Mesendoderm (in vitro differentiated cells): ENCODE measurements at regions not wholly inside any gene's neighbourhood (a gene's known extent, or its start where the extent isn't known, plus 50 kb on each side); places are given as distances from the start of the nearest gene placed in this dataset.

Source experiments
- DNase-seq: peaks from one replicate; pipeline ENCODE4 v3.0.0; 2013
- H2AK5ac ChIP-seq: 2 replicates; pipeline ENCODE4 v1.6.1; 2013; ENCODE audit warnings: low read length, inconsistent platforms
- H2BK120ac ChIP-seq: 2 replicates; pipeline ENCODE4 v1.6.1; 2013; ENCODE audit warnings: low read depth, mild to moderate bottlenecking, low read length, moderate library complexity, mixed read lengths
- H2BK15ac ChIP-seq: replicated peaks from 2 replicates; pipeline ENCODE4 v1.6.1; 2013; ENCODE audit warnings: low read depth, mild to moderate bottlenecking, moderate library complexity
- H2BK5ac ChIP-seq: 2 replicates; pipeline ENCODE4 v1.6.1; 2013; ENCODE audit warnings: low read length, inconsistent platforms
- H3K18ac ChIP-seq: 2 replicates; pipeline ENCODE4 v1.6.1; 2013; ENCODE audit warnings: mild to moderate bottlenecking, low read length, mixed read lengths
- H3K23ac ChIP-seq: one replicate; pipeline ENCODE4 v1.6.1; 2013; ENCODE audit warnings: low read length
- H3K27ac ChIP-seq: 2 replicates; pipeline ENCODE4 v1.5.1; 2013; ENCODE audit warnings: low read depth, mild to moderate bottlenecking, inconsistent platforms, low read length, moderate library complexity
- H3K27me3 ChIP-seq: 2 replicates; pipeline ENCODE4 v1.6.1; 2013; ENCODE audit warnings: low read length, control low read depth, mild to moderate bottlenecking, inconsistent platforms; ENCODE audit not compliant: insufficient read depth, poor library complexity
- H3K36me3 ChIP-seq: 2 replicates; pipeline ENCODE4 v1.6.1; 2013; ENCODE audit warnings: low read length, inconsistent platforms; ENCODE audit not compliant: control insufficient read depth, insufficient read depth
- H3K4ac ChIP-seq: one replicate; pipeline ENCODE4 v1.6.1; 2013; ENCODE audit warnings: low read depth, mild to moderate bottlenecking, low read length, moderate library complexity
- H3K4me1 ChIP-seq: 2 replicates; pipeline ENCODE4 v1.6.1; 2013; ENCODE audit warnings: low read depth, low read length, inconsistent platforms; ENCODE audit not compliant: control insufficient read depth
- H3K4me2 ChIP-seq: 2 replicates; pipeline ENCODE4 v1.6.1; 2013; ENCODE audit warnings: low read length
- H3K4me3 ChIP-seq: 2 replicates; pipeline ENCODE4 v1.5.1; 2013; ENCODE audit warnings: mild to moderate bottlenecking, low read length
- H3K56ac ChIP-seq: one replicate; pipeline ENCODE4 v1.6.1; 2013; ENCODE audit warnings: low read length
- H3K79me1 ChIP-seq: 2 replicates; pipeline ENCODE4 v1.6.1; 2013; ENCODE audit warnings: low read length, inconsistent platforms
- H3K79me2 ChIP-seq: 2 replicates; pipeline ENCODE4 v1.6.1; 2013; ENCODE audit warnings: mild to moderate bottlenecking, low read length; ENCODE audit not compliant: control insufficient read depth, insufficient read depth
- H3K9ac ChIP-seq: 2 replicates; pipeline ENCODE4 v1.6.1; 2013; ENCODE audit warnings: low read length, inconsistent platforms
- H4K5ac ChIP-seq: one replicate; pipeline ENCODE4 v1.6.1; 2013; ENCODE audit warnings: low read length
- H4K8ac ChIP-seq: one replicate; pipeline ENCODE4 v1.6.1; 2013; ENCODE audit warnings: low read depth, mild to moderate bottlenecking, control low read depth, low read length, moderate library complexity
- whole genome bisulfite sequencing: extraction: QIAGEN DNeasy Blood & Tissue Kit; methylation state at CpG from one replicate; pipeline ENCODE4 v1.1.7; 2013; ENCODE audit warnings: low lambda C conversion rate, missing lambda C conversion rate; ENCODE audit not compliant: insufficient coverage; ENCODE audit errors: extremely low coverage; 5-methylcytosine and 5-hydroxymethylcytosine counted together

- no peaks in the 10 kb centered on the region for H3K4me1 ChIP-seq
- H3K4ac ChIP-seq = no peak overlapping the region
- no peak overlapping the region for H2BK5ac ChIP-seq
- H3K9ac ChIP-seq = no peak overlapping the region
- no peaks in the 10 kb centered on the region for H3K79me2 ChIP-seq
- WGBS = no CpG with 5 or more reads among the region's 2 CpGs
- H3K56ac ChIP-seq = no peak overlapping the region
- no peak overlapping the region for H3K23ac ChIP-seq
- H3K36me3 ChIP-seq = no peaks in the 10 kb centered on the region
- H4K8ac ChIP-seq = no peak overlapping the region
- no peak overlapping the region for H2AK5ac ChIP-seq
- H3K79me1 ChIP-seq = no peaks in the 10 kb centered on the region
- no peak for DNase-seq
- H2BK15ac ChIP-seq = no peak overlapping the region
- no peak overlapping the region for H3K27ac ChIP-seq
- H3K18ac ChIP-seq = no peak overlapping the region
- H3K4me2 ChIP-seq = no peak overlapping the region
- H4K5ac ChIP-seq = no peak overlapping the region
- no peaks in the 10 kb centered on the region for H3K27me3 ChIP-seq
- H2BK120ac ChIP-seq = no peak overlapping the region
- H3K4me3 ChIP-seq = no peak overlapping the region
Observed at GRCh38 chr1:239016337-239016736, 370.0 kb upstream of the CHRM3 start.

- Histone ChIP-seq H3K79me2 (no peaks in the 10 kb centered on the region), H2AK5ac (no peak overlapping the region), H2BK120ac (no peak overlapping the region), H3K9ac (no peak overlapping the region), H3K27ac (no peak overlapping the region), H3K4me1 (no peaks in the 10 kb centered on the region), H3K4me3 (no peak overlapping the region), H3K18ac (no peak overlapping the region), H2BK15ac (no peak overlapping the region), H3K56ac (no peak overlapping the region), H3K23ac (no peak overlapping the region), H4K8ac (no peak overlapping the region), H3K4ac (no peak overlapping the region), H4K5ac (no peak overlapping the region), H3K4me2 (no peak overlapping the region), H3K36me3 (no peaks in the 10 kb centered on the region), H2BK5ac (no peak overlapping the region), H3K27me3 (no peaks in the 10 kb centered on the region), H3K79me1 (no peaks in the 10 kb centered on the region)
- WGBS = no CpG with 5 or more reads among the region's 1 CpG
- no peak for DNase-seq
Observed at GRCh38 chr1:239011382-239011781, 375.0 kb upstream of the CHRM3 start.

- Histone ChIP-seq H3K23ac (no peak overlapping the region), H4K5ac (no peak overlapping the region), H3K4ac (no peak overlapping the region), H3K4me1 (no peaks in the 10 kb centered on the region), H3K27me3 (no peaks in the 10 kb centered on the region), H3K9ac (no peak overlapping the region), H4K8ac (no peak overlapping the region), H3K79me1 (no peaks in the 10 kb centered on the region), H2BK5ac (no peak overlapping the region), H3K27ac (no peak overlapping the region), H3K18ac (no peak overlapping the region), H2AK5ac (no peak overlapping the region), H3K4me2 (no peak overlapping the region), H3K56ac (no peak overlapping the region), H3K4me3 (no peak overlapping the region), H3K36me3 (no peaks in the 10 kb centered on the region), H3K79me2 (no peaks in the 10 kb centered on the region), H2BK15ac (no peak overlapping the region), H2BK120ac (no peak overlapping the region)
- DNase-seq = no peak
Observed at GRCh38 chr1:239008568-239008967, 377.8 kb upstream of the CHRM3 start.

- Histone ChIP-seq H4K5ac (no peak overlapping the region), H2BK5ac (no peak overlapping the region), H3K4me2 (no peak overlapping the region), H3K79me1 (no peaks in the 10 kb centered on the region), H3K56ac (no peak overlapping the region), H3K23ac (no peak overlapping the region), H2BK120ac (no peak overlapping the region), H3K4me1 (no peaks in the 10 kb centered on the region), H3K36me3 (no peaks in the 10 kb centered on the region), H3K27me3 (no peaks in the 10 kb centered on the region), H4K8ac (no peak overlapping the region), H3K79me2 (no peaks in the 10 kb centered on the region), H2BK15ac (no peak overlapping the region), H3K9ac (no peak overlapping the region), H3K27ac (no peak overlapping the region), H3K4me3 (no peak overlapping the region), H2AK5ac (no peak overlapping the region), H3K18ac (no peak overlapping the region), H3K4ac (no peak overlapping the region)
- no peak for DNase-seq
- WGBS = no CpG with 5 or more reads among the region's 4 CpGs
Observed at GRCh38 chr1:239006276-239006675, 380.1 kb upstream of the CHRM3 start.

- Histone ChIP-seq H3K79me2 (no peaks in the 10 kb centered on the region), H3K27me3 (no peaks in the 10 kb centered on the region), H3K9ac (no peak overlapping the region), H3K23ac (no peak overlapping the region), H2BK5ac (no peak overlapping the region), H3K27ac (no peak overlapping the region), H4K5ac (no peak overlapping the region), H3K4me1 (no peaks in the 10 kb centered on the region), H3K56ac (no peak overlapping the region), H2AK5ac (no peak overlapping the region), H4K8ac (no peak overlapping the region), H3K4me2 (no peak overlapping the region), H3K4me3 (no peak overlapping the region), H2BK120ac (no peak overlapping the region), H3K36me3 (no peaks in the 10 kb centered on the region), H3K4ac (no peak overlapping the region), H2BK15ac (no peak overlapping the region), H3K79me1 (no peaks in the 10 kb centered on the region), H3K18ac (no peak overlapping the region)
- no CpG with 5 or more reads among the region's 4 CpGs for WGBS
- no peak for DNase-seq
Observed at GRCh38 chr1:238999944-239000343, 386.4 kb upstream of the CHRM3 start.

- Histone ChIP-seq H3K27me3 (no peaks in the 10 kb centered on the region), H2BK5ac (no peak overlapping the region), H3K23ac (no peak overlapping the region), H3K27ac (no peak overlapping the region), H3K4ac (no peak overlapping the region), H3K4me2 (no peak overlapping the region), H3K79me1 (no peaks in the 10 kb centered on the region), H2BK15ac (no peak overlapping the region), H3K4me1 (no peaks in the 10 kb centered on the region), H3K36me3 (no peaks in the 10 kb centered on the region), H3K9ac (no peak overlapping the region), H3K18ac (no peak overlapping the region), H4K8ac (no peak overlapping the region), H3K4me3 (no peak overlapping the region), H3K56ac (no peak overlapping the region), H4K5ac (no peak overlapping the region), H2BK120ac (no peak overlapping the region), H2AK5ac (no peak overlapping the region), H3K79me2 (no peaks in the 10 kb centered on the region)
- WGBS = no CpG with 5 or more reads among the region's 3 CpGs
- DNase-seq = no peak
Observed at GRCh38 chr1:238998577-238998976, 387.8 kb upstream of the CHRM3 start.
